Medulla oblongata (tissue), 1 donor: ENCODE measurements at regions not wholly inside any gene's neighbourhood (a gene's known extent, or its start where the extent isn't known, plus 50 kb on each side); places are given as distances from the start of the nearest gene placed in this dataset.
A peak's percentile ranks its signal among the peaks of the same experiment; 100 is the strongest.

Experiments used
- DNase-seq: peaks from one replicate; pipeline ENCODE4 v3.0.0-alpha.2; 2015; ENCODE audit errors: extremely low spot score

- no peak for DNase-seq
These were observed 158.9 kb downstream of the PTGER3 start for GRCh38 chr1:70888722-70889121.

- DNase-seq: no peak
These were observed 157.2 kb downstream of the PTGER3 start for GRCh38 chr1:70890408-70890807.

GRCh38 chr1:70891051-70891843 is 156.4 kb downstream of the PTGER3 start:
- DNase-seq: no peak

- DNase-seq: no peak
These were observed 155.5 kb downstream of the PTGER3 start for GRCh38 chr1:70892140-70892539.

- DNase-seq: no peak
These were observed 154.7 kb downstream of the PTGER3 start for GRCh38 chr1:70892930-70893329.

GRCh38 chr1:70893381-70893780 is 154.2 kb downstream of the PTGER3 start:
- no peak for DNase-seq

GRCh38 chr1:70895531-70895930 is 152.1 kb downstream of the PTGER3 start:
- DNase-seq: no peak

GRCh38 chr1:70896224-70896623 is 151.4 kb downstream of the PTGER3 start:
- DNase-seq: no peak

- DNase-seq: no peak
These were observed 150.3 kb downstream of the PTGER3 start for GRCh38 chr1:70897273-70897672.

GRCh38 chr1:70899735-70900134 is 147.9 kb downstream of the PTGER3 start:
- no peak for DNase-seq

GRCh38 chr1:70902211-70902610 is 145.4 kb downstream of the PTGER3 start:
- no peak for DNase-seq

- no peak for DNase-seq
These were observed 140.8 kb downstream of the PTGER3 start for GRCh38 chr1:70906800-70907199.

- no peak for DNase-seq
These were observed 139.9 kb downstream of the PTGER3 start for GRCh38 chr1:70907563-70908310.

GRCh38 chr1:70909262-70909822 is 138.3 kb downstream of the PTGER3 start:
- no peak for DNase-seq

GRCh38 chr1:70910013-70910412 is 137.6 kb downstream of the PTGER3 start:
- no peak for DNase-seq

- no peak for DNase-seq
These were observed 135.8 kb downstream of the PTGER3 start for GRCh38 chr1:70911861-70912260.

- DNase-seq: no peak
These were observed 133.4 kb downstream of the PTGER3 start for GRCh38 chr1:70914224-70914623.

- DNase-seq: peak; percentile 12
These were observed 132.2 kb downstream of the PTGER3 start for GRCh38 chr1:70915258-70916033.

- no peak for DNase-seq
These were observed 131.6 kb downstream of the PTGER3 start for GRCh38 chr1:70916034-70916427.

GRCh38 chr1:70919706-70920323 is 127.8 kb downstream of the PTGER3 start:
- DNase-seq: no peak
